Left hindlimb (tissue), 1 donor: ENCODE measurements at regions not wholly inside any gene's neighbourhood (a gene's known extent, or its start where the extent isn't known, plus 50 kb on each side); places are given as distances from the start of the nearest gene placed in this dataset.
"Not testable (repeated sequence)": the region's sequence is repeated elsewhere in the genome, so short reads cannot be mapped to it uniquely, and the experiment has no call there.

Source experiments
- DNase-seq: peaks from one replicate; pipeline ENCODE4 v3.0.0-alpha.2; 2018

GRCh38 chr2:750628-751027 is 73.4 kb upstream of the TMEM18 start:
- DNase-seq: no peak

- no peak for DNase-seq
Measured at GRCh38 chr2:747762-748351, 70.7 kb upstream of the TMEM18 start.

- DNase-seq: no peak
Measured at GRCh38 chr2:746697-747096, 69.5 kb upstream of the TMEM18 start.

GRCh38 chr2:744088-744487 is 66.9 kb upstream of the TMEM18 start:
- no peak for DNase-seq

- DNase-seq: no peak
Measured at GRCh38 chr2:742221-742620, 65.0 kb upstream of the TMEM18 start.

GRCh38 chr2:741195-741496 is 63.9 kb upstream of the TMEM18 start:
- no peak for DNase-seq

- peak; percentile 90 for DNase-seq
Measured at GRCh38 chr2:740322-741194, 63.4 kb upstream of the TMEM18 start.

GRCh38 chr2:739864-740321 is 62.7 kb upstream of the TMEM18 start:
- DNase-seq: not testable (repeated sequence)

- DNase-seq: no peak
Measured at GRCh38 chr2:736939-737338, 59.7 kb upstream of the TMEM18 start.

- no peak for DNase-seq
Measured at GRCh38 chr2:735670-736218, 58.5 kb upstream of the TMEM18 start.

- no peak for DNase-seq
Measured at GRCh38 chr2:734496-734895, 57.3 kb upstream of the TMEM18 start.

GRCh38 chr2:733495-733894 is 56.3 kb upstream of the TMEM18 start:
- no peak for DNase-seq

- no peak for DNase-seq
Measured at GRCh38 chr2:733001-733400, 55.8 kb upstream of the TMEM18 start.

- no peak for DNase-seq
Measured at GRCh38 chr2:731711-732110, 54.5 kb upstream of the TMEM18 start.

- DNase-seq: no peak
Measured at GRCh38 chr2:729376-729861, 52.2 kb upstream of the TMEM18 start.

- no peak for DNase-seq
Measured at GRCh38 chr2:728165-728564, 51.0 kb upstream of the TMEM18 start.

- DNase-seq: no peak
Measured at GRCh38 chr2:727071-727470, 49.9 kb upstream of the TMEM18 start.
